GM12878 (cell line): ENCODE measurements at regions not wholly inside any gene's neighbourhood (a gene's known extent, or its start where the extent isn't known, plus 50 kb on each side); places are given as distances from the start of the nearest gene placed in this dataset.

ENCODE experiments used
- ATAC-seq: fragments of 200-7000 bp; cut with Tn5 transposase; 3 replicates; pipeline ENCODE4 v1.9.1; 2020; ENCODE audit warnings: mild to moderate bottlenecking, moderate library complexity
- BruUV-seq: library from RNA; stranded (reverse); fragments of 400-500 nt; replicated peaks from 2 replicates; lab custom pipeline; 2021; lab: Mats Ljungman, UMichigan
- CTCF ChIA-PET: fragments of 300-600 bp; sonication (Branson Sonifier 250); formaldehyde crosslinking; extraction: SDS; loops from one replicate; lab custom pipeline; 2021; ENCODE audit warnings: inconsistent platforms; lab: Yijun Ruan, JAX
- POLR2A ChIA-PET: fragments of 350-600 bp; formaldehyde crosslinking; extraction: SDS; loops from one replicate; lab custom pipeline; 2021; ENCODE audit warnings: inconsistent platforms; lab: Charles Lee
- RAD21 ChIA-PET: fragments of 300-600 bp; sonication (Branson Sonifier 250); formaldehyde crosslinking; loops from one replicate; lab custom pipeline; 2023; ENCODE audit warnings: antibody characterized with exemption; ENCODE audit not compliant: unreplicated experiment; lab: Charles Lee
- SMC1A ChIA-PET: fragments of 300-600 bp; sonication (Branson Sonifier 250); formaldehyde crosslinking; loops from one replicate; lab custom pipeline; 2023; ENCODE audit not compliant: unreplicated experiment, uncharacterized antibody; lab: Charles Lee
- DNase-seq: peaks from one replicate; pipeline ENCODE4 v3.0.0-alpha.2; 2011; ENCODE audit warnings: low read depth, low spot score
- FAIRE-seq: peaks from 3 replicates; lab custom pipeline; 2011; peaks lifted over from hg19 to GRCh38; lab: Jason Lieb, UNC
- H2AFZ ChIP-seq: 2 replicates; pipeline ENCODE4 v1.6.0; 2011; ENCODE audit warnings: low read depth, low read length, control low read depth; ENCODE audit not compliant: control insufficient read depth
- H3K27ac ChIP-seq: 2 replicates; pipeline ENCODE4 v1.5.1; 2011; ENCODE audit warnings: control low read depth; ENCODE audit not compliant: control insufficient read depth, insufficient read depth
- H3K27me3 ChIP-seq, 2 experiments: replicated peaks in 1 of 2; 2 replicates each; pipeline versions ENCODE4 v1.6.0 to v1.6.1; 2011; ENCODE audit warnings: low read length in 1 of 2; ENCODE audit not compliant: control insufficient read depth in 2 of 2, insufficient read depth in 2 of 2
- H3K36me3 ChIP-seq, 2 experiments: 2 replicates each; pipeline ENCODE4 v1.5.1; 2011; ENCODE audit warnings: low read length in 1 of 2; ENCODE audit not compliant: control insufficient read depth in 2 of 2, insufficient read depth in 2 of 2
- H3K4me1 ChIP-seq: 2 replicates; pipeline ENCODE4 v1.6.1; 2011; ENCODE audit warnings: mild to moderate bottlenecking, low read length, moderate library complexity, mixed read lengths; ENCODE audit not compliant: control insufficient read depth, insufficient read depth
- H3K4me2 ChIP-seq: 2 replicates; pipeline ENCODE4 v1.6.0; 2011; ENCODE audit warnings: control low read depth; ENCODE audit not compliant: control insufficient read depth, insufficient read depth
- H3K4me3 ChIP-seq: fragments of 200-600 bp; sonication (generic); 2 replicates; pipeline ENCODE4 v1.5.1; 2016
- H3K79me2 ChIP-seq: 2 replicates; pipeline ENCODE4 v1.6.0; 2011; ENCODE audit warnings: low read length; ENCODE audit not compliant: control insufficient read depth, insufficient read depth
- H3K9ac ChIP-seq: 2 replicates; pipeline ENCODE4 v1.8.0; 2011; ENCODE audit warnings: low read length, control low read depth, mixed read lengths; ENCODE audit not compliant: control insufficient read depth, insufficient read depth
- H3K9me3 ChIP-seq: replicated peaks from 3 replicates; pipeline ENCODE4 v1.5.1; 2011; ENCODE audit warnings: mild to moderate bottlenecking, low read length; ENCODE audit not compliant: control insufficient read depth, insufficient read depth
- H4K20me1 ChIP-seq: 2 replicates; pipeline ENCODE4 v1.6.0; 2011; ENCODE audit not compliant: control insufficient read depth, insufficient read depth
- ATF7 ChIP-seq: fragments of 450-650 bp; IDR thresholded peaks from 2 replicates; pipeline ENCODE4 v1.6.1; 2016; ENCODE audit warnings: low read depth, mild to moderate bottlenecking
- CEBPB ChIP-seq, 2 experiments: fragments of 150-350 bp in 1 of 2; IDR thresholded peaks; 2 replicates each; pipeline ENCODE4 v1.6.1; 2012 to 2014; ENCODE audit warnings: low read depth in 2 of 2, low read length in 2 of 2, borderline replicate concordance in 1 of 2, inconsistent platforms in 1 of 2
- CHD4 ChIP-seq: fragments of 200-600 bp; sonication (generic); IDR thresholded peaks from 2 replicates; pipeline ENCODE4 v1.6.1; 2016; ENCODE audit warnings: mild to moderate bottlenecking
- IRF4 ChIP-seq: IDR thresholded peaks from 2 replicates; pipeline ENCODE4 v1.6.1; 2011; ENCODE audit warnings: low read depth, low read length
- KLF5 ChIP-seq: fragments of 450-650 bp; IDR thresholded peaks from 2 replicates; pipeline ENCODE4 v1.6.1; 2014; ENCODE audit warnings: mild to moderate bottlenecking; ENCODE audit not compliant: partially characterized antibody
- NFYB ChIP-seq: IDR thresholded peaks from 2 replicates; pipeline ENCODE4 v1.6.1; 2011; ENCODE audit warnings: low read depth, mild to moderate bottlenecking, low read length, improper control_type of control experiment, moderate library complexity; ENCODE audit not compliant: insufficient read depth
- POLR2AphosphoS2 ChIP-seq: IDR thresholded peaks from 2 replicates; pipeline ENCODE4 v1.6.1; 2011; ENCODE audit warnings: low read depth, mild to moderate bottlenecking, low read length, improper control_type of control experiment, moderate library complexity
- SIX5 ChIP-seq: IDR thresholded peaks from 2 replicates; pipeline ENCODE4 v1.6.1; 2011; ENCODE audit warnings: mild to moderate bottlenecking, low read depth, low read length, moderate library complexity; ENCODE audit not compliant: severe bottlenecking
- ZBTB33 ChIP-seq: fragments of 450-650 bp; IDR thresholded peaks from 2 replicates; pipeline ENCODE4 v1.6.1; 2017; ENCODE audit warnings: mild to moderate bottlenecking
- ZNF207 ChIP-seq: fragments of 450-650 bp; IDR thresholded peaks from 2 replicates; pipeline ENCODE4 v1.6.1; 2014; ENCODE audit warnings: antibody characterized with exemption, mild to moderate bottlenecking, borderline replicate concordance
- ZNF217 ChIP-seq: fragments of 450-650 bp; IDR thresholded peaks from 2 replicates; pipeline ENCODE4 v1.6.1; 2017; ENCODE audit warnings: antibody characterized with exemption, mild to moderate bottlenecking
- ZNF384 ChIP-seq: IDR thresholded peaks from 2 replicates; pipeline ENCODE4 v1.6.1; 2012; ENCODE audit warnings: low read depth, mild to moderate bottlenecking, low read length, improper control_type of control experiment, borderline replicate concordance
- WGBS: methylation state at CpG from one replicate; pipeline ENCODE4 v1.1.6; 2016; ENCODE audit warnings: low lambda C conversion rate; ENCODE audit not compliant: insufficient replicate concordance, insufficient coverage; ENCODE audit errors: missing lambda C conversion rate; 5-methylcytosine and 5-hydroxymethylcytosine counted together
- in situ Hi-C: fragments of 300-500 bp; cut with MboI; formaldehyde crosslinking; loops from 9 replicates; pipeline ENCODE4 v1.14.3; 2018; ENCODE audit warnings: mixed read lengths
- intact Hi-C: fragments of 100-400 bp; cut with micrococcal nuclease; formaldehyde crosslinking; loops from one replicate; pipeline ENCODE4 v1.14.2; 2022; ENCODE audit not compliant: unreplicated experiment
- TF ChIP-seq, protein P1 (sequence below): fragments of 450-650 bp; IDR thresholded peaks from 2 replicates; pipeline ENCODE4 v1.6.1; 2016; ENCODE audit warnings: mild to moderate bottlenecking

DNA sequence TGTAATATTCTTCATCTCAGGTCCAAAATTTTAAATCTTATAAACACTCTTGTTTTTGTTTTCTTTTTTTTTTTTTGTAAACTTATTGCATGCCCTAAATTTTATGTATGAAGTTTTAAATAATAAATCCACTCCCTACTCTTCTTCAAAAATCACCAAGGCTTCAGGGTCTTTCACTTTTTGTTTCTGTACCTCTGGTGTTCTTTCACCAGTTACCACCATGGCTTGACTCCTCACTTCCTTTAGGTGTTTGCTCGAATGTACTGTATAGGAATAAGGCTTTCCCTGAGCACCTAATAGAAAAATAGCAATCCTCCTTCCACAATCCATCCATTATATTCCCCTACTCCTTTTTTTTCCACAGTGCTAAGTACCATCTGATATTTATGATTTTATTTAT lies 962.8 kb upstream of the POT1 start:
- in situ Hi-C loops (no loop called here), intact Hi-C loops (no loop called here)
- H3K4me2 ChIP-seq: no peak overlapping the region
- WGBS: 0% methylated on average over 1 of the region's 1 CpG
- FAIRE-seq: no peak
- H3K9me3 ChIP-seq: no peaks in the 10 kb centered on the region
- RAD21 ChIA-PET: no interaction called here
- SMC1A ChIA-PET: no interaction called here
- H3K27me3 ChIP-seq: no peaks in the 10 kb centered on the region
- no peak overlapping the region for H3K27ac ChIP-seq
- no TSS peak for BruUV-seq
- no peaks in the 10 kb centered on the region for H3K36me3 ChIP-seq
- no peaks in the 10 kb centered on the region for H4K20me1 ChIP-seq
- no peak; the same call in 2 of the 3 replicates for ATAC-seq
- no peaks in the 10 kb centered on the region for H3K79me2 ChIP-seq
- CTCF ChIA-PET: interaction anchor here (0.7 kb wide), 1 partner anchor 13 kb away, joined by 4 read pairs; no protein-coding TSS in a partner anchor
- DNase-seq: no peak
- H2AFZ ChIP-seq: no peak overlapping the region
- no peak overlapping the region for H3K4me3 ChIP-seq
- H3K9ac ChIP-seq: no peak overlapping the region
- no peak for TF ChIP-seq ZBTB33
- TF ChIP-seq CHD4: no peak
- no peak for TF ChIP-seq CEBPB (IDR thresholded peaks at IDR 0.05; ENCODE audit: borderline replicate concordance in 1 of 2, low read depth in 2 of 2, low read length in 2 of 2)
- TF ChIP-seq POLR2AphosphoS2: no peak
- no peak for TF ChIP-seq NFYB
- no peak for TF ChIP-seq ZNF384
- TF ChIP-seq IRF4: no peak
- TF ChIP-seq ZNF207: no peak
- no peak for TF ChIP-seq SIX5
- TF ChIP-seq, protein P1, sequence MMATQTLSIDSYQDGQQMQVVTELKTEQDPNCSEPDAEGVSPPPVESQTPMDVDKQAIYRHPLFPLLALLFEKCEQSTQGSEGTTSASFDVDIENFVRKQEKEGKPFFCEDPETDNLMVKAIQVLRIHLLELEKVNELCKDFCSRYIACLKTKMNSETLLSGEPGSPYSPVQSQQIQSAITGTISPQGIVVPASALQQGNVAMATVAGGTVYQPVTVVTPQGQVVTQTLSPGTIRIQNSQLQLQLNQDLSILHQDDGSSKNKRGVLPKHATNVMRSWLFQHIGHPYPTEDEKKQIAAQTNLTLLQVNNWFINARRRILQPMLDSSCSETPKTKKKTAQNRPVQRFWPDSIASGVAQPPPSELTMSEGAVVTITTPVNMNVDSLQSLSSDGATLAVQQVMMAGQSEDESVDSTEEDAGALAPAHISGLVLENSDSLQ: no peak
- TF ChIP-seq ATF7: no peak
- TF ChIP-seq ZNF217: no peak
- TF ChIP-seq KLF5: no peak
- POLR2A ChIA-PET: no interaction called here
- no peaks in the 10 kb centered on the region for H3K4me1 ChIP-seq
